GM13977 (cell line): ENCODE measurements at regions not wholly inside any gene's neighbourhood (a gene's known extent, or its start where the extent isn't known, plus 50 kb on each side); places are given as distances from the start of the nearest gene placed in this dataset.

Experiments
- DNase-seq: peaks from one replicate; pipeline ENCODE4 v3.0.0; 2012; ENCODE audit warnings: low spot score
- CTCF ChIP-seq: IDR thresholded peaks from 2 replicates; pipeline ENCODE4 v1.5.1; 2012; ENCODE audit warnings: mild to moderate bottlenecking, control low read depth; ENCODE audit not compliant: insufficient read depth; ENCODE audit errors: extremely low read depth, missing control alignments
- in situ Hi-C: fragments of 300-500 bp; cut with MboI; formaldehyde crosslinking; loops from one replicate; pipeline ENCODE4 v1.12.0; 2022; ENCODE audit warnings: low sequenced_read_pairs, low pct_unique_long_range_greater_than_20kb, mixed read lengths, inconsistent platforms; ENCODE audit not compliant: unreplicated experiment

GRCh38 chrX:39609941-39610340, 487.8 kb downstream of the BCOR start:
- no peak for DNase-seq
- TF ChIP-seq CTCF: no peak
- in situ Hi-C loops: no loop called here

- no peak for TF ChIP-seq CTCF
- in situ Hi-C loops: no loop called here
- no peak for DNase-seq
Measured at GRCh38 chrX:39611468-39611867, 486.3 kb downstream of the BCOR start.

- in situ Hi-C loops: no loop called here
- TF ChIP-seq CTCF: no peak
- peak; percentile 40 for DNase-seq
Measured at GRCh38 chrX:39613482-39613995, 484.2 kb downstream of the BCOR start.

- in situ Hi-C loops: no loop called here
- TF ChIP-seq CTCF: no peak
- peak; percentile 44 for DNase-seq
Measured at GRCh38 chrX:39613997-39614679, 483.6 kb downstream of the BCOR start.

GRCh38 chrX:39614680-39614998, 483.1 kb downstream of the BCOR start:
- in situ Hi-C loops: no loop called here
- no peak for DNase-seq
- no peak for TF ChIP-seq CTCF

- TF ChIP-seq CTCF: no peak
- in situ Hi-C loops: no loop called here
- peak; percentile 40 for DNase-seq
Measured at GRCh38 chrX:39616098-39616729, 481.5 kb downstream of the BCOR start.

- no peak for TF ChIP-seq CTCF
- no peak for DNase-seq
- in situ Hi-C loops: no loop called here
Measured at GRCh38 chrX:39616731-39617130, 481.0 kb downstream of the BCOR start.
